ENCODE measurements at regions not wholly inside any gene's neighbourhood (a gene's known extent, or its start where the extent isn't known, plus 50 kb on each side); places are given as distances from the start of the nearest gene placed in this dataset.

GRCh38 chr6:44500074-44500473 is 112.6 kb downstream of the CDC5L start:
- no peak for DNase-seq

GRCh38 chr6:44503471-44503870 is 116.0 kb downstream of the CDC5L start:
- no peak for DNase-seq

GRCh38 chr6:44504301-44504791 is 116.8 kb downstream of the CDC5L start:
- no peak for DNase-seq

- no peak for DNase-seq
These were observed 118.2 kb downstream of the CDC5L start for GRCh38 chr6:44505751-44506150.

DNA sequence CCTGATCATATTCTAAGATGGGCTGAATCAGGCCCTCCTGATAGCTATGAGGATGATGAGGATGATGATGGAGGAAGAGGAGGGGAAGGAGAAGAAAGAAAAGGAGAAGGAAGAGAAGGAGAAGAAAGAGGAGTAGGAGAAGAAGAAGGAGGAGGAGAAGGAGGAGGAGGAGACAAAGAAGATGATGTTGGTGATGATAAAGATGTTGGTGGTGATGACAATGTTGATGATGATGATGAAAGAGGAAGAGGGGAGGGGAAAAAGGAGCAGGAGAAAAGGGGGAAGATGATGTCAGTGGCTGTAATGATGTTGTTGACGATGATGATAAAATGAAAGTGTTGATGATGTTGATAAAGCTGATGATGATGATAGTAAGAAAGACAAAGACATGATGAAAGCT is 119.5 kb downstream of the CDC5L start:
- no peak for DNase-seq

- no peak for DNase-seq
These were observed 121.1 kb downstream of the CDC5L start for GRCh38 chr6:44508646-44509045.

GRCh38 chr6:44511126-44511525 is 123.6 kb downstream of the CDC5L start:
- no peak for DNase-seq

DNA sequence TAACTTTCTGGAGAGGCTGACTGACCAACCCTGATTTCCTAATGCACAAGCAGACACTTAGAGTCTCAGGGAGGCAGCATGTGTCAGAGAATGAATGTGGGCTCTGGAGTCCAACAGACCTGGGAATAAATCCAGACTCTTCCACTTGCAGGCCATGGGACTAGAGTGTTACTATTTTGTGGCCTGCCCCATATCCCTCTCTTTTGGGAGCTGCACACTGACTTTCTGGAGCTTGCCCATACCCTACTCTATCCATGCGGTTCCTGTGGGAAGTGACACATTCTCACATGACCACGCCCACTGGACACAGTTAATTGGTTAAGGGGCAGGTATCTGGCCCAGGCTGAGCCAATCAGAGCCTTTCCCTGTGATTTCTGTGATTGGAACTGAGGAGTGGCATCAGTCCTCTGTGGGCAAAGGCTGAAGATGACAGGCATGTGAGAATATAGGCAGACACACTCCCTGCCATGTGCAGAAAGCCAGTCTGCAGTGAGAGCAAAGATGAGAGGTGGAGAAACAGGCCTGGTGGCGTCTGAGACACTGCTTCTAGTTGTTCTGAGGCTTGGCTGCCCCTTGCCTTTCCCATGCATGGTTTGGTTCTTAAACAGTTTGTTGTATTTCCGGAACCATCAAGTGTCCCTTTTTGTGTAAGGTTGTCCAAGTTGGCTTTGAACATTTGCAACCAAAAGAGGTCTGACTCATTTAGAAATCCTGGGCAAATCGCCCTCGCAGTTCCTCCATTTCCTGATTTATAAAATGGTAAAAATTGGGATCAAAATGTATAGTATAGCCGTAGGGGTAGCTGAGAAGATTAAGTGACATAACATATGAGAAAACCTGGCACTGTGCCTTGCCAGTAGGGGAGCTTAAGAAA is 125.6 kb downstream of the CDC5L start:
- DNase-seq = no peak

DNA sequence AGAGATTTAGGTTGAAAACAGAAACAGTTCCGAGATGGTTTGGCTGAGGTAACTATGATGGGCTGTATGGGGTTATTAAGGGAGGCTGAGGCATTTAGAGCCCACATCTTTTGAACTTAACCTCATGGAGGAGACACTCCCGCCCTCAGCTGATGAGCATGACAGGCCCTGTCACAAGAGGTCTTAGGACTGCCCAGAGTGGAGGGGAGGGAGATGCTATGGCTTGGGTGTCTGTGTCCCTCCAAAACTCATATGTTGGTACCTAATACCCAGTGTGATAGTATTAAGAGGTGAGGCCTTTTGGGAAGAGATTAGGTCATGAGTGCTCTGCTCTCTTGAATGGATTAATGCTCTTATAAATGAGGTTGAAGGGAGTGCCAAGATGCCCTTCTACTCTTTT is 126.6 kb downstream of the CDC5L start:
- DNase-seq = no peak

- no peak for DNase-seq
These were observed 127.2 kb downstream of the CDC5L start for GRCh38 chr6:44514576-44515193.

DNA sequence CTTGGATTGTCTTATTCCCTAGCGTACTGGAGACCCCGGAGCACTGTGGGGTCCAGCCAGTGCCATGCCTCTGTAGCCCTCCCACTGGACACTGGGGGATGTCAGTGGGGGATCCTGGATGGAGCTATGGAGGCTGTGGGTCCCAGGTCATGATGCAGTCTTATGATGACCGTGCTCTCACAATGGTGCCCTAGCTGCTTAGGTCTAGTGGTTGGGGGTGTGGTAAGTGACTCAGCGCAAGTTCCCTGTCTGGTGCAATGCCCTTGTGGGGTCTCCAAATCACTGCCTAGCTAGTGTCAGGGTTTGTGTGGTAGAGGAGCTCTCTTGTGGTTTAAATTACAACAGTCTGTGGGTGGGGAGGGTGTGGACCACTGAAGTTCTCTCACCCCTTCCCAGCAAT is 135.4 kb downstream of the CDC5L start:
- no peak for DNase-seq

- DNase-seq = no peak
These were observed 137.1 kb downstream of the CDC5L start for GRCh38 chr6:44524476-44525227.

DNA sequence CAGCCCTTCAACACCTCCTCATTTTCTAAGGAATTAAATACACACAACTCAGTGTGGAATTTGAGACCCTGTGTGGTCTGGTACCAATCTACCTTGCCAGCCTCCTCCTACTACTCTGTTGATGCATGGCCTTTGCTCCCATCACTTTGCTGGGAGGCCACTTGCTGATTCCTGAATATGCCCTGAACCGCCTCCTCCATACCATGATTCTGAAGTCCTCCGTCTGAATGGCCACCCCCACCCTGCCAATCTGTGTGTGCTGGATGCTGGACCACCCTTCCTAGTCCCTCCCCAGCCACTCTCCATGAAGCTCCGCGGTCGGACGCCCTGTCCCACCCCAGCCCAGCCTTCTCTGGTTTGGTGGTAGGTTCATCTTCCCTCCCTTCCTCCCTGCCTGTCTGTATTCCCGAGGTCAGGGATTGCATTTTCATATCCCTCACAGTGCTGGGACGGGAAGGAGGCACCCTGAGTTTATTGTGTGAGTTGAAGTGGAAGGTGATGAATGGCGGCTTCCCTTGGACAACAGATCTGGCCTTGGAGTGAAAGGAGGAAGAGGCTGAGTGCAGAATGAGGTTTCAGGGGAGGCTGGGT is 138.3 kb downstream of the CDC5L start:
- DNase-seq = no peak

- no peak for DNase-seq
These were observed 139.7 kb downstream of the CDC5L start for GRCh38 chr6:44527181-44527580.

- DNase-seq = no peak
These were observed 140.3 kb downstream of the CDC5L start for GRCh38 chr6:44527583-44528369.

DNA sequence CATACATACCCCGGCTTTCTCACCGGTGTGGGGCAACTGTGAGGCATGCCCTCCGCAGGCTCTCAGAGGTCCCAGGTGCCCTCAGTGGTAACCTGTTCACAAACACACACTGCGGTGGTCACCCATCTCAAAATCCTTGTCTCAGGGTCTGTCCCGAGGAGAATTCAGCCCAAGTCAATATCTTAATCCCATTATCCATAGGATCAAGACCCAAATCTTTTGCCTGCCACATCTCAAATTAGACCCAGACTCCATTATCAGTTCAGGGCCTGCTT is 140.8 kb downstream of the CDC5L start:
- no peak for DNase-seq

- no peak for DNase-seq
These were observed 141.2 kb downstream of the CDC5L start for GRCh38 chr6:44528716-44529115.

- no peak for DNase-seq
These were observed 141.8 kb downstream of the CDC5L start for GRCh38 chr6:44529146-44529905.

DNA sequence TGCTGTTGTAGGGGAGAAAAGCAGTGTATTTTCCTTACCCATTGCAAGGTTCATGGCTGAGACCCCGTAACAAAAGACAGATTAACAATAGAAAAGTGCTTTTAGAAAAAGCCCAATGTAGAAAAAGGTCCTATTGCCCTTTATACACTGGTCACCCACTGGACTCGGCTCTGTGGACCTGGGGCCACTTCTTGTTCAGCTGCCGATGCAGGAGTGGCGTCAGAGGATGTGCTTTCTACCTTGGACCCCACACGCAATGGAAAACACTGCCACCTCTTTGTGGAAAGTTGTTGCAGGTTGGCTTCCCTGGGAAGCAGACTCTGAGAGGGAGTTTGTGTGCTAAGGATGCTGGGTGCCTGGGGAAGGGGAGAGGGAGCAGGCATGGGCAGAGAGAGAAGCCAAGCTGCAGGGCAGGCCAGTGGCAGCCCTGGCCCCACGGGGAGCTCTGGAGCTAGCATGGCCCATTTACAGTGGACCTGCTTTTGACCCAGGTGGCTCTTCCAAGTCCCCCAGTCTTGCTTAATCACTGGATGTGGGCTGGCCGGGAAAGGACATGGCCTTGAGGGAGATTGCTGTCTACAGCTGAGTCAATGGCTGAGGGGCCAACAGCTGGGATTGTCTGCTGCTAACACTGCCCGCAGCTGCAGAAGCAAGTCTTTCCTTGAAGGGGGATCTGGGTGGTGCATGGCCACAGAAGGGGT is 142.9 kb downstream of the CDC5L start:
- no peak for DNase-seq

GRCh38 chr6:44530910-44531234 is 143.4 kb downstream of the CDC5L start:
- no peak for DNase-seq

DNA sequence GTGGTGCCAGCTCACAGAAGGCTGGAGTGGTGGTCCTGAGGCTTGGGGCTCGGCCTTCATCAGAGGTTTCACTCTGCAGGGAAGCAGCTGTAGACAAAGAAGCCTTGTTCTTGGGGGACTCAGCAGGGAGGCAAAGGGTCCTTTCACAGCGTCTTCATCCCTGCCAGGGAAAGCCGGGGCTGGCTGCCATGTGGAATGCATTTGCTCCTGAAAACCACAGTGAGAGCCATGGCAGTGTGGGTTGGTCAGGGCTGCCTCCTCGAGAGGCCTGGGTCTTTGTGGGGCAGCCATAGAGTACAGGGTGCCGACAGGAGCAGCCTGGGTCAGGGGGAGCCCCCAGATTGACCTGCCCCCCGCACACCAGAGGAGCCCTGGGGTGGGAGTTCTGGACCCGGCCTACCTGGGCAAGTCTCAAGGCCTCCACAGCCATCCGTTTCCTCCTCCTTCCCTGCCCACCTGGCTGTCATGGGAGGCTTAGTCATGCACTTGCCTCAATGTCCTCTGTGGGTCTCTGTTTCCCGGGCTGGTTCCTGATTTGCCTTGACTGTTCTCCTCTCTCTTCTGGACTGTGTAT is 144.0 kb downstream of the CDC5L start:
- DNase-seq = no peak
